ENCODE measurements at regions not wholly inside any gene's neighbourhood (a gene's known extent, or its start where the extent isn't known, plus 50 kb on each side); places are given as distances from the start of the nearest gene placed in this dataset.
"Not testable (repeated sequence)": the region's sequence is repeated elsewhere in the genome, so short reads cannot be mapped to it uniquely, and the experiment has no call there.

DNA sequence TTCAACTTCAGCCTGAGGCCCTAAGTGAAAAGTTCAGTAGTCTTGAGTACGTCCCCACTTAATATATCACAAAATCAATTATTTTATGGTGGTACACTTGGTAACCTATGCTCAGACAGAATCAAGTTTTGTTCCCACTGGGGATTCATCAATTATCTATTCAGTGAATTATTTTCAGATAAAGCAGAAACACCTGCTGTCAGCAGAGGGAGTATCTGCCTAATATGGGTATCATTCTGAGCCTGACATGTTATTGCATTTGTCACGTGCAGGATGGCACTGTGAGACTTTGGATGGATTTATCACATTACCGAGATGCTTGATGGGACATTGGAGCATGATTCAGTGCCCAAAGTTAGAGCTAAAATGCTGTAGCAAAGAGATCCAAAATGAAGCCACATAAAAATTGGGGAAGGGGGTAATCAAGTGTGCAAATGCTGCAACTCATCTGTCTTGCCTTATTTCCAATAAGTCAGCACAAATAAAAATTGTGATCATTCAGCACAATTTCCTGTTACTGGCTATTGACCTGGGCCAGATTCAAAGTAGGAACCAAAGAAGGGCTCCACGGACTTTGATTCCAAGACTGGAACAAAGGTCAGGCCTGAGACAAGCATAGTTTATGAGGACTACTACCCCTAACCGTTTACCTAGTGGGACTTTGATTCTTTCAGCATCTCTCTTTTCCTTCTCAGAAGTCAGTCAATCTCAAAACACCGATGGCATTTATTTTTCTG lies 657.6 kb downstream of the LMO4 start:
- Histone ChIP-seq H3K4me1 (ENCODE audit: control insufficient read depth in 2 of 3, insufficient read depth in 2 of 3, low read depth in 1 of 3, low read length in 3 of 3) (no peaks in the 10 kb centered on the region), H3K9me3 (ENCODE audit: control insufficient read depth in 2 of 3, insufficient read depth in 1 of 3, low read length in 3 of 3) (no peaks in the 10 kb centered on the region), H3K27me3 (ENCODE audit: control insufficient read depth, insufficient read depth, low read length) (no peaks in the 10 kb centered on the region), H3K36me3 (ENCODE audit: control insufficient read depth in 2 of 3, insufficient read depth in 3 of 3, low read length in 3 of 3) (no peaks in the 10 kb centered on the region), H3K27ac (ENCODE audit: low read depth in 2 of 2, low read length in 2 of 2) (no peak overlapping the region), H3K9ac (ENCODE audit: low read length in 3 of 3) (no peak overlapping the region), H3K4me3 (ENCODE audit: low read length in 3 of 3) (peak overlapping the region in 1 of 3 donors; percentile 25)
- DNase-seq (no peak), FAIRE-seq (peak; percentile 13)
- TF ChIP-seq, protein P1, sequence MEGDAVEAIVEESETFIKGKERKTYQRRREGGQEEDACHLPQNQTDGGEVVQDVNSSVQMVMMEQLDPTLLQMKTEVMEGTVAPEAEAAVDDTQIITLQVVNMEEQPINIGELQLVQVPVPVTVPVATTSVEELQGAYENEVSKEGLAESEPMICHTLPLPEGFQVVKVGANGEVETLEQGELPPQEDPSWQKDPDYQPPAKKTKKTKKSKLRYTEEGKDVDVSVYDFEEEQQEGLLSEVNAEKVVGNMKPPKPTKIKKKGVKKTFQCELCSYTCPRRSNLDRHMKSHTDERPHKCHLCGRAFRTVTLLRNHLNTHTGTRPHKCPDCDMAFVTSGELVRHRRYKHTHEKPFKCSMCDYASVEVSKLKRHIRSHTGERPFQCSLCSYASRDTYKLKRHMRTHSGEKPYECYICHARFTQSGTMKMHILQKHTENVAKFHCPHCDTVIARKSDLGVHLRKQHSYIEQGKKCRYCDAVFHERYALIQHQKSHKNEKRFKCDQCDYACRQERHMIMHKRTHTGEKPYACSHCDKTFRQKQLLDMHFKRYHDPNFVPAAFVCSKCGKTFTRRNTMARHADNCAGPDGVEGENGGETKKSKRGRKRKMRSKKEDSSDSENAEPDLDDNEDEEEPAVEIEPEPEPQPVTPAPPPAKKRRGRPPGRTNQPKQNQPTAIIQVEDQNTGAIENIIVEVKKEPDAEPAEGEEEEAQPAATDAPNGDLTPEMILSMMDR (IDR thresholded peaks at IDR 0.05; ENCODE audit: borderline replicate concordance, extremely low read depth, insufficient read depth): no peak
- intact Hi-C loops (cut with DNase I): no loop called here

- no peaks in the 10 kb centered on the region for H3K27me3 ChIP-seq (ENCODE audit: control insufficient read depth, insufficient read depth, low read length)
- FAIRE-seq: no peak
- no peaks in the 10 kb centered on the region for H3K9me3 ChIP-seq (ENCODE audit: control insufficient read depth in 2 of 3, insufficient read depth in 1 of 3, low read length in 3 of 3)
- H3K36me3 ChIP-seq (ENCODE audit: control insufficient read depth in 2 of 3, insufficient read depth in 3 of 3, low read length in 3 of 3): no peaks in the 10 kb centered on the region
- no peak overlapping the region for H3K27ac ChIP-seq (ENCODE audit: low read depth in 2 of 2, low read length in 2 of 2)
- H3K9ac ChIP-seq (ENCODE audit: low read length in 3 of 3): no peak overlapping the region
- no peak for DNase-seq
- no peaks in the 10 kb centered on the region for H3K4me1 ChIP-seq (ENCODE audit: control insufficient read depth in 2 of 3, insufficient read depth in 2 of 3, low read depth in 1 of 3, low read length in 3 of 3)
- intact Hi-C loops (cut with DNase I): no loop called here
- H3K4me3 ChIP-seq (ENCODE audit: low read length in 3 of 3): no peak overlapping the region
- TF ChIP-seq, protein P1 (IDR thresholded peaks at IDR 0.05; ENCODE audit: borderline replicate concordance, extremely low read depth, insufficient read depth): no peak
These were observed 660.7 kb downstream of the LMO4 start for GRCh38 chr1:87989346-87989745.

- H3K36me3 ChIP-seq (ENCODE audit: control insufficient read depth in 2 of 3, insufficient read depth in 3 of 3, low read length in 3 of 3); H3K4me3 ChIP-seq (ENCODE audit: low read length in 3 of 3); FAIRE-seq; H3K27ac ChIP-seq (ENCODE audit: low read depth in 2 of 2, low read length in 2 of 2); H3K9ac ChIP-seq (ENCODE audit: low read length in 3 of 3); intact Hi-C loops (cut with DNase I); H3K4me1 ChIP-seq (ENCODE audit: control insufficient read depth in 2 of 3, insufficient read depth in 2 of 3, low read depth in 1 of 3, low read length in 3 of 3); DNase-seq; H3K9me3 ChIP-seq (ENCODE audit: control insufficient read depth in 2 of 3, insufficient read depth in 1 of 3, low read length in 3 of 3); H3K27me3 ChIP-seq (ENCODE audit: control insufficient read depth, insufficient read depth, low read length): not testable (repeated sequence)
These were observed 663.9 kb downstream of the LMO4 start for GRCh38 chr1:87992536-87992935.

DNA sequence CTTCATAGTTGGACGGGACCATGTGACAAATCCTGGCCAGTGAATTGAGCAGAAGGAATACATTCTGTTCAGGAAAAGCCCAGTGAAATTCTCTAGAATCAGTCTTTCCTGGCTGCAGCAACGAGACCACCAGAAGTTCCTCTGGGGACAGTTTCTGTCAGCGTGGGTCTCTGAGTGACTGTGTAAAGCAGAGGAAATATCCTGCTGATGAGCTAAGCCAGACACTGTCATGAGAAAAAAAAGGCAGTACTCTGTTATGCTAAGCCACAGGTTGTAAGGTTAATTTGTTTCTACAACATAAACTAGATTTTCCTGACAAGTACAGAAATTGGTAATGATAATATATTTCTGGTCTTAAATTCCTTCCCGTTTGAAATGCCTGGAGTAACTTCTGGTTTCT lies 664.4 kb downstream of the LMO4 start:
- no peak overlapping the region for H3K9ac ChIP-seq (ENCODE audit: low read length in 3 of 3)
- H3K4me3 ChIP-seq (ENCODE audit: low read length in 3 of 3): no peak overlapping the region
- no peaks in the 10 kb centered on the region for H3K27me3 ChIP-seq (ENCODE audit: control insufficient read depth, insufficient read depth, low read length)
- H3K27ac ChIP-seq (ENCODE audit: low read depth in 2 of 2, low read length in 2 of 2): no peak overlapping the region
- no peaks in the 10 kb centered on the region for H3K4me1 ChIP-seq (ENCODE audit: control insufficient read depth in 2 of 3, insufficient read depth in 2 of 3, low read depth in 1 of 3, low read length in 3 of 3)
- TF ChIP-seq, protein P1 (IDR thresholded peaks at IDR 0.05; ENCODE audit: borderline replicate concordance, extremely low read depth, insufficient read depth): no peak
- intact Hi-C loops (cut with DNase I): no loop called here
- no peak for FAIRE-seq
- peak in 1 of 5 donors; percentile 31 for DNase-seq
- H3K36me3 ChIP-seq (ENCODE audit: control insufficient read depth in 2 of 3, insufficient read depth in 3 of 3, low read length in 3 of 3): no peaks in the 10 kb centered on the region
- H3K9me3 ChIP-seq (ENCODE audit: control insufficient read depth in 2 of 3, insufficient read depth in 1 of 3, low read length in 3 of 3): no peaks in the 10 kb centered on the region
